ENCODE measurements at regions not wholly inside any gene's neighbourhood (a gene's known extent, or its start where the extent isn't known, plus 50 kb on each side); places are given as distances from the start of the nearest gene placed in this dataset.

GRCh38 chr4:24743927-24744326 is 51.4 kb upstream of the SOD3 start:
- peaks cover 14% of the 10 kb centered on the region for H3K27me3 Mint-ChIP-seq
- no peaks in the 10 kb centered on the region for H3K9me3 Mint-ChIP-seq
- no peaks in the 10 kb centered on the region for H3K4me1 Mint-ChIP-seq (ENCODE audit: low read depth)
- intact Hi-C loops (cut with micrococcal nuclease) = no loop called here
- H3K27ac Mint-ChIP-seq = no peak overlapping the region
- no peaks in the 10 kb centered on the region for H3K36me3 Mint-ChIP-seq (ENCODE audit: low read depth)
- no peak overlapping the region for H3K4me3 Mint-ChIP-seq

GRCh38 chr4:24745172-24745895 is 50.0 kb upstream of the SOD3 start:
- Mint-ChIP-seq H3K27me3 (peaks cover 14% of the 10 kb centered on the region), H3K4me3 (no peak overlapping the region), H3K9me3 (no peaks in the 10 kb centered on the region), H3K4me1 (ENCODE audit: low read depth) (no peaks in the 10 kb centered on the region), H3K36me3 (ENCODE audit: low read depth) (no peaks in the 10 kb centered on the region), H3K27ac (no peak overlapping the region)
- intact Hi-C loops (cut with micrococcal nuclease) = no loop called here

All from dendritic cell treated with granulocyte-macrophage colony-stimulating factor and Interleukin-4, amounts not matched to agents 40 ng/mL and 50 ng/mL, for 4 days (primary cell).